ENCODE measurements at regions not wholly inside any gene's neighbourhood (a gene's known extent, or its start where the extent isn't known, plus 50 kb on each side); places are given as distances from the start of the nearest gene placed in this dataset.

DNA sequence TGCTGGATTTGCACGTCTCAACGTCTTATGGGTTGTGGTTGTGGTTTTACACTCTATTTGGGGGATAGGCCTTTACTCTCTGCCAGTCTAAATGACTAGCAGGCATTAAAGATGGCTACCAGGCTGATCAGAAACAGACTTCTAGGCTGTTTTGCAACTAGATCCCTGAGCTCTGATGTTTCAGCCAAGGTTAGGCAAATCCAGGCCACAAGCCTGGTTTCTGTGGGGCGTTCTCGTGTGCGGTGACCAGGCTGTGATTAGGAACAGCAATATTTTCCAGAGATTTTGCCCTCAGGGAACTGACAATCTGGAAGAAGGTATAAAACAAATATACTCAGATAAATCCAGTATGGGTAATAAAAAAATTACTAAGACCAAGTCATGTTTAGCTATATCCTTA lies 502.4 kb downstream of the INSC start:
- TF ChIP-seq, protein P1, sequence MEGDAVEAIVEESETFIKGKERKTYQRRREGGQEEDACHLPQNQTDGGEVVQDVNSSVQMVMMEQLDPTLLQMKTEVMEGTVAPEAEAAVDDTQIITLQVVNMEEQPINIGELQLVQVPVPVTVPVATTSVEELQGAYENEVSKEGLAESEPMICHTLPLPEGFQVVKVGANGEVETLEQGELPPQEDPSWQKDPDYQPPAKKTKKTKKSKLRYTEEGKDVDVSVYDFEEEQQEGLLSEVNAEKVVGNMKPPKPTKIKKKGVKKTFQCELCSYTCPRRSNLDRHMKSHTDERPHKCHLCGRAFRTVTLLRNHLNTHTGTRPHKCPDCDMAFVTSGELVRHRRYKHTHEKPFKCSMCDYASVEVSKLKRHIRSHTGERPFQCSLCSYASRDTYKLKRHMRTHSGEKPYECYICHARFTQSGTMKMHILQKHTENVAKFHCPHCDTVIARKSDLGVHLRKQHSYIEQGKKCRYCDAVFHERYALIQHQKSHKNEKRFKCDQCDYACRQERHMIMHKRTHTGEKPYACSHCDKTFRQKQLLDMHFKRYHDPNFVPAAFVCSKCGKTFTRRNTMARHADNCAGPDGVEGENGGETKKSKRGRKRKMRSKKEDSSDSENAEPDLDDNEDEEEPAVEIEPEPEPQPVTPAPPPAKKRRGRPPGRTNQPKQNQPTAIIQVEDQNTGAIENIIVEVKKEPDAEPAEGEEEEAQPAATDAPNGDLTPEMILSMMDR (IDR thresholded peaks at IDR 0.05), result no peak
- TF ChIP-seq POLR2A (IDR thresholded peaks at IDR 0.05), result no peak
